GM18867 (cell line): ENCODE measurements at regions not wholly inside any gene's neighbourhood (a gene's known extent, or its start where the extent isn't known, plus 50 kb on each side); places are given as distances from the start of the nearest gene placed in this dataset.
A peak's percentile ranks its signal among the peaks of the same experiment; 100 is the strongest.

Experiments used
- ATAC-seq: cut with Tn5 transposase; IDR thresholded peaks from one replicate; pipeline ENCODE4 v1.9.1; 2021; ENCODE audit warnings: mild to moderate bottlenecking, moderate library complexity; ENCODE audit not compliant: unreplicated experiment

- peak; percentile 73 for ATAC-seq
These were observed 54.5 kb upstream of the FAM78B start for GRCh38 chr1:166221316-166221715.

GRCh38 chr1:166233750-166234366, 67.1 kb upstream of the FAM78B start:
- no peak for ATAC-seq

GRCh38 chr1:166235728-166236127, 68.9 kb upstream of the FAM78B start:
- no peak for ATAC-seq

GRCh38 chr1:166237675-166238074, 70.9 kb upstream of the FAM78B start:
- ATAC-seq = no peak

GRCh38 chr1:166253076-166253779, 86.4 kb upstream of the FAM78B start:
- no peak for ATAC-seq

- ATAC-seq = peak; percentile 68
These were observed 91.2 kb upstream of the FAM78B start for GRCh38 chr1:166258017-166258416.

GRCh38 chr1:166261511-166261910, 94.7 kb upstream of the FAM78B start:
- ATAC-seq = no peak

- ATAC-seq = no peak
These were observed 103.8 kb upstream of the FAM78B start for GRCh38 chr1:166270476-166271150.

- ATAC-seq = no peak
These were observed 104.3 kb upstream of the FAM78B start for GRCh38 chr1:166271151-166271538.

GRCh38 chr1:166272155-166272554, 105.4 kb upstream of the FAM78B start:
- ATAC-seq = peak; percentile 76

GRCh38 chr1:166272851-166273250, 106.0 kb upstream of the FAM78B start:
- peak; percentile 55 for ATAC-seq

GRCh38 chr1:166273618-166274017, 106.8 kb upstream of the FAM78B start:
- ATAC-seq = no peak

- ATAC-seq = no peak
These were observed 115.8 kb upstream of the FAM78B start for GRCh38 chr1:166282391-166283137.

GRCh38 chr1:166283190-166283589, 116.4 kb upstream of the FAM78B start:
- no peak for ATAC-seq

- no peak for ATAC-seq
These were observed 116.8 kb upstream of the FAM78B start for GRCh38 chr1:166283600-166283999.

GRCh38 chr1:166289309-166290050, 122.7 kb upstream of the FAM78B start:
- no peak for ATAC-seq

GRCh38 chr1:166295656-166296055, 128.9 kb upstream of the FAM78B start:
- no peak for ATAC-seq

GRCh38 chr1:166297993-166298392, 131.2 kb upstream of the FAM78B start:
- peak; percentile 72 for ATAC-seq

- ATAC-seq = no peak
These were observed 134.0 kb upstream of the FAM78B start for GRCh38 chr1:166300767-166301166.

- ATAC-seq = no peak
These were observed 136.4 kb upstream of the FAM78B start for GRCh38 chr1:166302989-166303758.
